ENCODE measurements at regions not wholly inside any gene's neighbourhood (a gene's known extent, or its start where the extent isn't known, plus 50 kb on each side); places are given as distances from the start of the nearest gene placed in this dataset.

DNA sequence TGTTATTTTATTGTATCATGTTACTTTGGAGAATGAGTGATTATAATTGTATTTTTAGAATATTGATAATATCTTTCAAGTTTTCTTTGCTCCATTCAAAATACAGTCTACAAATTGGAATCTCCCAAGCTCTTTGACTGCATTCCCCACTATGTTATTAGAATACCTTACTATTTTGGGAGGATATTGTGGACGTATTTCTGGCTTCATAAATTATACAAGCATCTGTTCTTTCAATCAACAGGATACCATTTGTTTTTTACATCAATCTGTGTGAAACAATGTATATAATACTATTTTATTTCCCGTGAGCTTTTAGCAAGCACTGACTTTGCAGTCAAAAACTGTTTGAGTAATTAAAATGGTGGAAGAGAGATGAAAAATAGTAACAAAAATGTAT is 226.5 kb downstream of the PTPRC start:
- POLR2A ChIA-PET: no interaction called here
- intact Hi-C loops (cut with micrococcal nuclease; ENCODE audit: unreplicated experiment): no loop called here

DNA sequence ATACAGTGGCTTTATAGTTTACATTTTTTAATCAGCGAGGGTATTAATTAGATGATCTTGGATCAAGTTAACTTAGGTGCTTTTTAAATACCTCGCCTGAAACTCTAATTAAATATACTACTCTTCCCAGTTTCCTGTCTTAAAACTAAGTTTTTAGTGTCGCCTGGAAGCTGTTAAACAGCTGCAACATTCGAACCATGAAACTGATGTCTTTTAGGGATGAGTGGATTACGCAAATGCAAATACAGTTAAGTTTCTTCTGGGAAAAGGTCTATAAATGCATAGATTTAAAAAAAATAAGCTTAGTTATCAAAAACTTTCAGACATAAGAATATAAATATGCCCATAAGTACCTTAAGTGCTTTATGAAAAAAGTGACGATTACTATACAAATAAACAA is 228.3 kb downstream of the PTPRC start:
- H3K27ac Mint-ChIP-seq (ENCODE audit: unreplicated experiment): no peak overlapping the region
- DNase-seq: no peak
- TF ChIP-seq, protein P1, sequence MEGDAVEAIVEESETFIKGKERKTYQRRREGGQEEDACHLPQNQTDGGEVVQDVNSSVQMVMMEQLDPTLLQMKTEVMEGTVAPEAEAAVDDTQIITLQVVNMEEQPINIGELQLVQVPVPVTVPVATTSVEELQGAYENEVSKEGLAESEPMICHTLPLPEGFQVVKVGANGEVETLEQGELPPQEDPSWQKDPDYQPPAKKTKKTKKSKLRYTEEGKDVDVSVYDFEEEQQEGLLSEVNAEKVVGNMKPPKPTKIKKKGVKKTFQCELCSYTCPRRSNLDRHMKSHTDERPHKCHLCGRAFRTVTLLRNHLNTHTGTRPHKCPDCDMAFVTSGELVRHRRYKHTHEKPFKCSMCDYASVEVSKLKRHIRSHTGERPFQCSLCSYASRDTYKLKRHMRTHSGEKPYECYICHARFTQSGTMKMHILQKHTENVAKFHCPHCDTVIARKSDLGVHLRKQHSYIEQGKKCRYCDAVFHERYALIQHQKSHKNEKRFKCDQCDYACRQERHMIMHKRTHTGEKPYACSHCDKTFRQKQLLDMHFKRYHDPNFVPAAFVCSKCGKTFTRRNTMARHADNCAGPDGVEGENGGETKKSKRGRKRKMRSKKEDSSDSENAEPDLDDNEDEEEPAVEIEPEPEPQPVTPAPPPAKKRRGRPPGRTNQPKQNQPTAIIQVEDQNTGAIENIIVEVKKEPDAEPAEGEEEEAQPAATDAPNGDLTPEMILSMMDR (IDR thresholded peaks at IDR 0.05; ENCODE audit: insufficient read depth in 1 of 2, low read depth in 1 of 2, low read length in 1 of 2, severe bottlenecking in 1 of 2, unreplicated experiment in 1 of 2): no peak
- ChIA-PET CTCF (no interaction called here), POLR2A (no interaction called here)
- Histone ChIP-seq H3K9me3 (no peaks in the 10 kb centered on the region), H3K27me3 (replicated peaks; ENCODE audit: control insufficient read depth, insufficient read depth, low read length) (no peaks in the 10 kb centered on the region), H3K4me3 (ENCODE audit: low read depth, low read length) (no peak overlapping the region), H3K36me3 (ENCODE audit: control insufficient read depth, insufficient read depth, low read length) (no peaks in the 10 kb centered on the region), H3K4me1 (no peaks in the 10 kb centered on the region)
- no peaks in the 10 kb centered on the region for H3K9me3 Mint-ChIP-seq (ENCODE audit: unreplicated experiment)
- intact Hi-C loops (cut with micrococcal nuclease; ENCODE audit: unreplicated experiment): no loop called here
- no peaks in the 10 kb centered on the region for H3K27me3 Mint-ChIP-seq (ENCODE audit: insufficient read depth, unreplicated experiment)
- H3K4me3 Mint-ChIP-seq (ENCODE audit: unreplicated experiment): no peak overlapping the region
- H3K36me3 Mint-ChIP-seq (ENCODE audit: insufficient read depth, unreplicated experiment): no peaks in the 10 kb centered on the region
- BruUV-seq (replicated peaks): no TSS peak
- H3K4me1 Mint-ChIP-seq (ENCODE audit: low read depth, unreplicated experiment): no peaks in the 10 kb centered on the region

More for the DNA sequence above, 226.5 kb downstream of the PTPRC start:
- CTCF ChIA-PET: no interaction called here
- TF ChIP-seq, protein P1 (IDR thresholded peaks at IDR 0.05; ENCODE audit: insufficient read depth in 1 of 2, low read depth in 1 of 2, low read length in 1 of 2, severe bottlenecking in 1 of 2, unreplicated experiment in 1 of 2): no peak
- no peaks in the 10 kb centered on the region for H3K4me1 Mint-ChIP-seq (ENCODE audit: low read depth, unreplicated experiment)
- H3K4me3 Mint-ChIP-seq (ENCODE audit: unreplicated experiment): no peak overlapping the region
- DNase-seq: no peak
- Histone ChIP-seq H3K27me3 (replicated peaks; ENCODE audit: control insufficient read depth, insufficient read depth, low read length) (no peaks in the 10 kb centered on the region), H3K9me3 (no peaks in the 10 kb centered on the region), H3K36me3 (ENCODE audit: control insufficient read depth, insufficient read depth, low read length) (no peaks in the 10 kb centered on the region), H3K4me1 (no peaks in the 10 kb centered on the region), H3K4me3 (ENCODE audit: low read depth, low read length) (no peak overlapping the region)
- H3K27me3 Mint-ChIP-seq (ENCODE audit: insufficient read depth, unreplicated experiment): no peaks in the 10 kb centered on the region
- H3K27ac Mint-ChIP-seq (ENCODE audit: unreplicated experiment): no peak overlapping the region
- H3K36me3 Mint-ChIP-seq (ENCODE audit: insufficient read depth, unreplicated experiment): no peaks in the 10 kb centered on the region
- BruUV-seq (replicated peaks): no TSS peak
- no peaks in the 10 kb centered on the region for H3K9me3 Mint-ChIP-seq (ENCODE audit: unreplicated experiment)

GRCh38 chr1:198873696-198874230 is 234.9 kb downstream of the PTPRC start:
- DNase-seq: no peak
- Histone ChIP-seq H3K36me3 (ENCODE audit: control insufficient read depth, insufficient read depth, low read length) (no peaks in the 10 kb centered on the region), H3K4me3 (ENCODE audit: low read depth, low read length) (no peak overlapping the region), H3K4me1 (no peaks in the 10 kb centered on the region), H3K9me3 (no peaks in the 10 kb centered on the region), H3K27me3 (replicated peaks; ENCODE audit: control insufficient read depth, insufficient read depth, low read length) (no peaks in the 10 kb centered on the region)
- ChIA-PET POLR2A (no interaction called here), CTCF (no interaction called here)
- Mint-ChIP-seq H3K36me3 (ENCODE audit: insufficient read depth, unreplicated experiment) (no peaks in the 10 kb centered on the region), H3K9me3 (ENCODE audit: unreplicated experiment) (peaks cover 10% of the 10 kb centered on the region), H3K27ac (ENCODE audit: unreplicated experiment) (no peak overlapping the region), H3K4me1 (ENCODE audit: low read depth, unreplicated experiment) (no peaks in the 10 kb centered on the region), H3K4me3 (ENCODE audit: unreplicated experiment) (no peak overlapping the region), H3K27me3 (ENCODE audit: insufficient read depth, unreplicated experiment) (no peaks in the 10 kb centered on the region)
- intact Hi-C loops (cut with micrococcal nuclease; ENCODE audit: unreplicated experiment): no loop called here
- TF ChIP-seq, protein P1 (IDR thresholded peaks at IDR 0.05; ENCODE audit: insufficient read depth in 1 of 2, low read depth in 1 of 2, low read length in 1 of 2, severe bottlenecking in 1 of 2, unreplicated experiment in 1 of 2): no peak
- no TSS peak for BruUV-seq (replicated peaks)

Measured in Caco-2 (cell line).